ENCODE measurements at regions not wholly inside any gene's neighbourhood (a gene's known extent, or its start where the extent isn't known, plus 50 kb on each side); places are given as distances from the start of the nearest gene placed in this dataset.

DNA sequence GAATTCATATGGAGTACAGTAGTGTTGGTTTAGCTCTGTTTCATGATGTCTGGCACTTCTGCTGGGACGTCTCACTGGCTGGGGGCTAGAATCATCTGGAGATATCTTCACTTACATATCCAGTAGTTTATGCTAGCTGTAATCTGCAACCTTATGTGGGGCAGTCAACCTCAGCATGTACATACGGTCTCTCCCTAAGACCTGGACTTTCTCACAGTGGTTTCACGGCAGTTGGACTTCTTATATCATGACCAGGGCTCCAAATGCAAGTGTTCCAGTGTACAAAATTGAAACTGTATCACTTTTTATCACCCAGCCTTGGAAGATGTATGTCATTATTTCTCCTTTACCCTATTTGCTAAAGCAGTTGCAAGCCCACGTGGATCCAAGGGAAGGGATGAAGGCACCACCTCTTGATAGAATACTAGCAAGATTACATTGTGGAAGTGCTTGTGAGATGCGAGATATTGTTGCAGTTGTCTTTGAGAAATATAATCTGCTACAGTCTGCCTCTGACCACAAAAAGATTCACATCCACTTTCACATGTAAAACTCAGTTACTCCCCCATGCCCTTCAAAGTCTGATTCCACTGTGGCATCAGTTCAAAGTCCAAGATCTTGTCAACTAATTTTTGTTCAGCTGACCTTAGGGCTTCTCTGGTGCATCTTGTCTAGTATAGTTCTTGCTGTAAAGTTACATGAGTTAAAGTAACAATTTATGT is 316.6 kb upstream of the NCAM1 start:
- Histone ChIP-seq H3K14ac (ENCODE audit: insufficient read length) (no peak overlapping the region), H3K4me1 (replicated peaks in 1 of 4; ENCODE audit: control insufficient read depth in 3 of 4, insufficient read depth in 4 of 4, low read length in 3 of 4) (no peaks in the 10 kb centered on the region), H2AFZ (ENCODE audit: low read length) (no peak overlapping the region), H3K27me3 (replicated peaks in 1 of 4; ENCODE audit: control insufficient read depth in 3 of 4, extremely low read depth in 1 of 4, insufficient read depth in 3 of 4, low read length in 3 of 4) (no peaks in the 10 kb centered on the region), H2BK15ac (ENCODE audit: low read length) (no peak overlapping the region), H4K5ac (ENCODE audit: insufficient read length, low read depth, low read length) (no peak overlapping the region), H3K4me2 (ENCODE audit: insufficient read depth in 1 of 2, low read depth in 2 of 2, low read length in 2 of 2) (no peak overlapping the region), H3K18ac (ENCODE audit: extremely low read depth, low read length) (no peak overlapping the region; the same call in 1 of the 2 replicates), H3K27ac (ENCODE audit: low read depth, low read length) (no peak overlapping the region), H3K9me3 (ENCODE audit: insufficient read depth in 2 of 2, low read depth in 1 of 2, low read length in 1 of 2) (0 out of 4 replicates have a peak, but pooled peaks cover 0 to 6% of the 10 kb centered on the region in 2 experiments), H4K20me1 (replicated peaks in 1 of 2; ENCODE audit: control insufficient read depth in 1 of 2, insufficient read depth in 2 of 2, low read length in 2 of 2) (no peaks in the 10 kb centered on the region), H3K79me2 (ENCODE audit: control insufficient read depth in 1 of 2, insufficient read depth in 2 of 2, low read length in 2 of 2) (no peaks in the 10 kb centered on the region), H2BK120ac (replicated peaks; ENCODE audit: low read depth, low read length) (no peak overlapping the region), H3K9ac (replicated peaks in 1 of 4; ENCODE audit: extremely low read depth in 1 of 4, low read depth in 3 of 4, low read length in 3 of 4) (no peak overlapping the region), H3K56ac (replicated peaks; ENCODE audit: insufficient read length, low read depth, low read length) (no peak overlapping the region), H3K23ac (ENCODE audit: insufficient read length) (no peak overlapping the region), H3K79me1 (ENCODE audit: low read depth, low read length) (no peaks in the 10 kb centered on the region), H2BK12ac (ENCODE audit: low read depth, low read length) (no peak overlapping the region), H2AK5ac (ENCODE audit: low read depth, low read length) (no peak overlapping the region), H3K36me3 (ENCODE audit: control insufficient read depth in 2 of 4, insufficient read depth in 4 of 4, low read length in 3 of 4) (no peaks in the 10 kb centered on the region), H3K23me2 (ENCODE audit: low read depth, low read length) (no peaks in the 10 kb centered on the region), H3K4ac (replicated peaks; ENCODE audit: insufficient read length, low read depth, low read length) (no peak overlapping the region), H2BK5ac (ENCODE audit: low read depth, low read length) (no peak overlapping the region), H2BK20ac (ENCODE audit: low read length) (no peak overlapping the region), H4K8ac (ENCODE audit: extremely low read depth, insufficient read depth, low read length) (no peak overlapping the region), H3K4me3 (ENCODE audit: extremely low read depth in 1 of 4, insufficient read depth in 2 of 4, low read depth in 3 of 4, low read length in 4 of 4) (no peak overlapping the region), H4K91ac (replicated peaks; ENCODE audit: insufficient read length, low read length) (no peak overlapping the region)
- CTCF ChIA-PET (ENCODE audit: partially characterized antibody): no interaction called here
- POLR2A ChIA-PET (ENCODE audit: partially characterized antibody): no interaction called here
- no peak for FAIRE-seq
- 87% methylated on average over 5 of the region's 5 CpGs; no CpG with 5 or more reads in 1 of the 2 experiments for WGBS, 2 experiments (ENCODE audit: extremely low coverage in 1 of 2, insufficient coverage in 1 of 2, insufficient read length in 1 of 2, insufficient replicate concordance in 2 of 2, low coverage in 1 of 2, low lambda C conversion rate in 2 of 2, missing lambda C conversion rate in 1 of 2)
- no peak for DNase-seq (ENCODE audit: low read depth in 1 of 2, low spot score in 2 of 2)
- TF ChIP-seq SIRT6 (IDR thresholded peaks at IDR 0.05; ENCODE audit: low read length) (no peak), SIN3A (conservative IDR thresholded peaks at IDR 0.05 in 1 of 2, IDR thresholded peaks at IDR 0.05 in 1 of 2; ENCODE audit: low read depth in 1 of 2, low read length in 2 of 2) (no peak), TEAD4 (IDR thresholded peaks at IDR 0.05; ENCODE audit: low read depth, low read length) (no peak), GTF2F1 (IDR thresholded peaks at IDR 0.05; ENCODE audit: borderline replicate concordance, low read depth, low read length) (no peak), MAFK (IDR thresholded peaks at IDR 0.05; ENCODE audit: low read depth, low read length) (no peak), CHD1 (IDR thresholded peaks at IDR 0.05; ENCODE audit: low read depth, low read length) (no peak), GABPA (IDR thresholded peaks at IDR 0.05; ENCODE audit: borderline replicate concordance, insufficient read depth, low read length) (no peak), HDAC6 (IDR thresholded peaks at IDR 0.05; ENCODE audit: low read depth, low read length) (no peak), PHF8 (conservative IDR thresholded peaks at IDR 0.05; ENCODE audit: low read depth, low read length) (no peak), RNF2 (IDR thresholded peaks at IDR 0.05; ENCODE audit: borderline replicate concordance, low read depth, low read length, missing control alignments, poor library complexity, severe bottlenecking) (no peak), SIX5 (IDR thresholded peaks at IDR 0.05; ENCODE audit: low read depth, low read length) (no peak), SP1 (IDR thresholded peaks at IDR 0.05; ENCODE audit: low read depth, low read length) (no peak)
- TF ChIP-seq, protein P1, sequence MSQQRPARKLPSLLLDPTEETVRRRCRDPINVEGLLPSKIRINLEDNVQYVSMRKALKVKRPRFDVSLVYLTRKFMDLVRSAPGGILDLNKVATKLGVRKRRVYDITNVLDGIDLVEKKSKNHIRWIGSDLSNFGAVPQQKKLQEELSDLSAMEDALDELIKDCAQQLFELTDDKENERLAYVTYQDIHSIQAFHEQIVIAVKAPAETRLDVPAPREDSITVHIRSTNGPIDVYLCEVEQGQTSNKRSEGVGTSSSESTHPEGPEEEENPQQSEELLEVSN (IDR thresholded peaks at IDR 0.05): no peak

Data from H1 (cell line).